Skeletal muscle tissue (tissue), 3 donors: ENCODE measurements at regions not wholly inside any gene's neighbourhood (a gene's known extent, or its start where the extent isn't known, plus 50 kb on each side); places are given as distances from the start of the nearest gene placed in this dataset.

Experiments
- H3K27ac ChIP-seq: one replicate; pipeline ENCODE4 v1.7.0; 2013; ENCODE audit warnings: mild to moderate bottlenecking, low read depth, low read length, inconsistent platforms
- H3K27me3 ChIP-seq, 3 donors: one replicate each; pipeline ENCODE4 v1.7.0; 2013; ENCODE audit warnings: low read length in 3 of 3; ENCODE audit not compliant: control insufficient read depth in 3 of 3, insufficient read depth in 3 of 3
- H3K36me3 ChIP-seq, 3 donors: one replicate each; pipeline ENCODE4 v1.7.0; 2013; ENCODE audit warnings: low read length in 3 of 3; ENCODE audit not compliant: control insufficient read depth in 3 of 3, insufficient read depth in 3 of 3
- H3K4me1 ChIP-seq, 3 donors: one replicate each; pipeline ENCODE4 v1.7.0; 2013; ENCODE audit warnings: low read length in 3 of 3, mild to moderate bottlenecking in 3 of 3; ENCODE audit not compliant: control insufficient read depth in 3 of 3, insufficient read depth in 3 of 3
- H3K4me3 ChIP-seq, 3 donors: one replicate each; pipeline ENCODE4 v1.7.0; 2013; ENCODE audit warnings: low read length in 3 of 3
- H3K9ac ChIP-seq, 3 donors: one replicate each; pipeline ENCODE4 v1.7.0; 2013; ENCODE audit warnings: low read length in 3 of 3, mild to moderate bottlenecking in 3 of 3, moderate library complexity in 2 of 3, low read depth in 1 of 3
- H3K9me3 ChIP-seq, 3 donors: one replicate each; pipeline ENCODE4 v1.7.0; 2013; ENCODE audit warnings: low read length in 3 of 3; ENCODE audit not compliant: control insufficient read depth in 3 of 3
- donor health status: Osteomylitis.

- Histone ChIP-seq H3K9ac (no peak overlapping the region), H3K4me1 (no peaks in the 10 kb centered on the region), H3K36me3 (no peaks in the 10 kb centered on the region), H3K27me3 (no peaks in the 10 kb centered on the region), H3K4me3 (no peak overlapping the region), H3K9me3 (no peaks in the 10 kb centered on the region), H3K27ac (no peak overlapping the region)
These were observed 2163.1 kb upstream of the PCDH20 start for GRCh38 chr13:63578796-63579195.

GRCh38 chr13:63567031-63567430, 2151.4 kb upstream of the PCDH20 start:
- no peak overlapping the region for H3K9ac ChIP-seq
- H3K4me3 ChIP-seq, result no peak overlapping the region
- no peaks in the 10 kb centered on the region for H3K9me3 ChIP-seq
- H3K36me3 ChIP-seq, result no peaks in the 10 kb centered on the region
- H3K4me1 ChIP-seq, result no peaks in the 10 kb centered on the region
- no peak overlapping the region for H3K27ac ChIP-seq
- H3K27me3 ChIP-seq, result no peaks in the 10 kb centered on the region

- Histone ChIP-seq H3K4me1 (no peaks in the 10 kb centered on the region), H3K27ac (no peak overlapping the region), H3K9me3 (no peaks in the 10 kb centered on the region), H3K27me3 (no peaks in the 10 kb centered on the region), H3K9ac (no peak overlapping the region), H3K4me3 (no peak overlapping the region), H3K36me3 (no peaks in the 10 kb centered on the region)
These were observed 2138.5 kb upstream of the PCDH20 start for GRCh38 chr13:63554157-63554556.

- Histone ChIP-seq H3K4me3 (no peak overlapping the region), H3K36me3 (no peaks in the 10 kb centered on the region), H3K4me1 (no peaks in the 10 kb centered on the region), H3K9ac (no peak overlapping the region), H3K9me3 (no peaks in the 10 kb centered on the region), H3K27ac (no peak overlapping the region), H3K27me3 (no peaks in the 10 kb centered on the region)
These were observed 2136.1 kb upstream of the PCDH20 start for GRCh38 chr13:63551731-63552130.

DNA sequence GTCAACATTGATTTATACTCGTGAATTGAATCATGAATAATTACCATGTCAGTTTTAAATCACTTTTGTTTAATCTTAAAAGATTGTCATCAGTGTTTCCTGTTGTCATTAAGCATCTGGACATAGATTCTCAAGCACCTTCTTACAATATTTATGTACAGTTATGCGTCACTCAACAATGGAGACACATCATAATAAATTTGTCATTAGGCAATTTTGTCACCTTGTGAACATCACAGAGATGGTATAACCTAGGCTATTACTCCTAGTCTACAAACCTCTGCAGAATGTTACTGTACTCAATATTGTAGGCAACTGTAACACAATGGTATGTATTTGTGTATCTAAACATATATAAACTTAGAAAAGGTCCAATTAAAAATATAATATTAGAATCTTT, 2130.9 kb upstream of the PCDH20 start:
- no peak overlapping the region for H3K27ac ChIP-seq
- no peak overlapping the region for H3K9ac ChIP-seq
- H3K4me3 ChIP-seq, result no peak overlapping the region
- H3K36me3 ChIP-seq, result no peaks in the 10 kb centered on the region
- no peaks in the 10 kb centered on the region for H3K9me3 ChIP-seq
- no peaks in the 10 kb centered on the region for H3K27me3 ChIP-seq
- no peaks in the 10 kb centered on the region for H3K4me1 ChIP-seq

DNA sequence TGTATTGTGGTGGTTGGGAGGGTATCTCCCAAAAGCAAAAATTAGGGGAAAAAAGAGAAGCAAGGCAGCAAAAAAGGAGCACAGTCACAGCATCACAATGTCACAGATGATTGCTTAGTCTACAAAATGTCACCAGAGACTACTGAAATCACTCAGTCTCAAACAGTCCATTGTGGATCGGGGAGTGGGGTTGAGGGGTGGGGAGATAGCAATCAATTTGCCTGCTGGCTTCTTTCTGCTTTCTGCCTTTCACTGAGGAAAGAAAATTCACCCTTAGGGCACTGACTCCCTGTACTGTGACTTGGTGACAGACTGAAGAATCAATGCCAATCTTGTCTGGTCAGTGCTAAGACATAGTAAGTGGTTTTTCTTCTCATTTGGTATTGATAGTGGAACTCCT, 2127.1 kb upstream of the PCDH20 start:
- Histone ChIP-seq H3K4me1 (no peaks in the 10 kb centered on the region), H3K9me3 (no peaks in the 10 kb centered on the region), H3K9ac (no peak overlapping the region), H3K27ac (no peak overlapping the region), H3K36me3 (no peaks in the 10 kb centered on the region), H3K27me3 (no peaks in the 10 kb centered on the region), H3K4me3 (no peak overlapping the region)

DNA sequence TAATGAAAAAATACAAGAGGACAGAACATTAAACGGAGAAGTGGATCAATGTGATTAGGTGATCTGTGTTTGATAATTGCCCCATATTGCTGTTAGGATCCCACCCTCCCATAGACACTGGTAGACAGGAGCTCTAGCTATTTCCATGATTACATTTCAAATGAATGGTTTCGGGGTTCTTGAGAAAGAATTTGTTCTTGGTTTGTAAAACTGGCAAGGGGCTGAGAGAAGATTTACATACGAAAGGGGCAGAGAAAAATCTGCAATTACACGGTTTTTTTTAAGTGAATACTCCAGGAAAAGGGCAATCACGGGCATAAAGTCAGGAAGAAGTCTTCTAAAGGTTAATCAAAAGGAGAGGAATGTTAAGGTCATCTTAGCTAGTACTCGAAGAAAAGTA, 2125.7 kb upstream of the PCDH20 start:
- Histone ChIP-seq H3K9me3 (no peaks in the 10 kb centered on the region), H3K27ac (no peak overlapping the region), H3K36me3 (no peaks in the 10 kb centered on the region), H3K4me1 (no peaks in the 10 kb centered on the region), H3K4me3 (no peak overlapping the region), H3K9ac (no peak overlapping the region), H3K27me3 (no peaks in the 10 kb centered on the region)

DNA sequence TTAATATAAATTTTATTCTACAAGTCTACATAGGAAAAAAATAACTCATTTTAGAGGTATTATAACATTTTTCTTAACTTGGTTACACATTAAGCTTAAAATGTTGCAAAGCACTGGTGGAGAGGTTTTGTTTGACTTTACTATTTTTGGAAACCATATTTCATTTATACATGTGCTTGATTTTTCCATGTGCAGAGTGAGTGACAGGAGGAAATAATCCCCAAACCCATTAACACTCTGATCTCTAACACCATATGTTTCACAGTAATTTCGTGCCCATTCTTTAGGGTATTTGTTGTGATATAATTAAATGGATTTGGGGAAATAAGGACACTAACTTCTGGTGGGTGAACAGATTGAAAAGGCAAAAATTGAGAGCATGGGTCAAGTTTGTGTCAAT, 2124.4 kb upstream of the PCDH20 start:
- no peaks in the 10 kb centered on the region for H3K27me3 ChIP-seq
- no peak overlapping the region for H3K9ac ChIP-seq
- H3K36me3 ChIP-seq, result no peaks in the 10 kb centered on the region
- H3K9me3 ChIP-seq, result no peaks in the 10 kb centered on the region
- no peak overlapping the region for H3K4me3 ChIP-seq
- no peaks in the 10 kb centered on the region for H3K4me1 ChIP-seq
- H3K27ac ChIP-seq, result no peak overlapping the region

- H3K27ac ChIP-seq, result no peak overlapping the region
- H3K9me3 ChIP-seq, result no peaks in the 10 kb centered on the region
- no peaks in the 10 kb centered on the region for H3K27me3 ChIP-seq
- no peak overlapping the region for H3K9ac ChIP-seq
- H3K36me3 ChIP-seq, result no peaks in the 10 kb centered on the region
- H3K4me1 ChIP-seq, result no peaks in the 10 kb centered on the region
- no peak overlapping the region for H3K4me3 ChIP-seq
These were observed 2101.7 kb upstream of the PCDH20 start for GRCh38 chr13:63517371-63517770.

DNA sequence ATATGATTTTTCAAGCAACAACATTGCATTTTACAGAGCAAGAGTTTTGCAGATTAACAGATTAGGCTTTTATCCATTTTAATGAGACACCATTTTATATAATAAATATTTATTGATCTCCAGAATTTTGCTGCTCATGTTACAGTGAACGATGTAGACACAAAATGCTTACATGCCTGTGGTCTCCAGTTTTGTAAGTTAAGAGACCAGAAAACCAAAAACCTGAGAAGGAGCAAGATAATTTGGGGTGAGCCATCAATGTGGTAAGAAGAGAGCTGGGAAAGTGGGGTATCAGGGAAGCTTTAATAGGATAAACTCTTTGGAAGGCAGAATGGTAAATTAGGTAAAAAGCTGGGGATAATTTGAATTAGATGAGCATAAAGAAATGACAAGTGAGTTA, 2100.5 kb upstream of the PCDH20 start:
- Histone ChIP-seq H3K9ac (no peak overlapping the region), H3K4me3 (no peak overlapping the region)

GRCh38 chr13:63514886-63515285, 2099.2 kb upstream of the PCDH20 start:
- Histone ChIP-seq H3K9me3 (no peaks in the 10 kb centered on the region), H3K27ac (no peak overlapping the region), H3K4me3 (no peak overlapping the region), H3K36me3 (no peaks in the 10 kb centered on the region), H3K27me3 (no peaks in the 10 kb centered on the region), H3K4me1 (no peaks in the 10 kb centered on the region), H3K9ac (no peak overlapping the region)

More for the DNA sequence above, 2100.5 kb upstream of the PCDH20 start:
- H3K36me3 ChIP-seq, result no peaks in the 10 kb centered on the region
- H3K27me3 ChIP-seq, result no peaks in the 10 kb centered on the region
- no peak overlapping the region for H3K27ac ChIP-seq
- H3K9me3 ChIP-seq, result no peaks in the 10 kb centered on the region
- H3K4me1 ChIP-seq, result no peaks in the 10 kb centered on the region
